ENCODE measurements at regions not wholly inside any gene's neighbourhood (a gene's known extent, or its start where the extent isn't known, plus 50 kb on each side); places are given as distances from the start of the nearest gene placed in this dataset.

- Histone ChIP-seq H3K36me3 (ENCODE audit: insufficient read depth, low read length) (no peaks in the 10 kb centered on the region), H4K20me1 (ENCODE audit: insufficient read depth, low read length) (no peaks in the 10 kb centered on the region), H3K4me2 (ENCODE audit: insufficient read depth, low read length) (no peak overlapping the region), H2AFZ (ENCODE audit: low read length) (no peak overlapping the region), H3K4me3 (ENCODE audit: insufficient read depth, low read length) (no peak overlapping the region), H3K27me3 (ENCODE audit: insufficient read depth, low read length) (no peaks in the 10 kb centered on the region), H3K79me2 (ENCODE audit: insufficient read depth, low read length) (no peaks in the 10 kb centered on the region), H3K4me1 (ENCODE audit: insufficient read depth, low read length) (no peaks in the 10 kb centered on the region), H3K27ac (ENCODE audit: low read depth, low read length) (no peak overlapping the region), H3K9me3 (ENCODE audit: low read depth, low read length) (no peaks in the 10 kb centered on the region)
- DNase-seq (ENCODE audit: insufficient read length, low spot score, missing footprints): no peak
- no peak for TF ChIP-seq CTCF (IDR thresholded peaks at IDR 0.05; ENCODE audit: extremely low read depth, low read depth, low read length)
Measured at GRCh38 chr5:114969482-114969881, 200.2 kb downstream of the TRIM36 start.

DNA sequence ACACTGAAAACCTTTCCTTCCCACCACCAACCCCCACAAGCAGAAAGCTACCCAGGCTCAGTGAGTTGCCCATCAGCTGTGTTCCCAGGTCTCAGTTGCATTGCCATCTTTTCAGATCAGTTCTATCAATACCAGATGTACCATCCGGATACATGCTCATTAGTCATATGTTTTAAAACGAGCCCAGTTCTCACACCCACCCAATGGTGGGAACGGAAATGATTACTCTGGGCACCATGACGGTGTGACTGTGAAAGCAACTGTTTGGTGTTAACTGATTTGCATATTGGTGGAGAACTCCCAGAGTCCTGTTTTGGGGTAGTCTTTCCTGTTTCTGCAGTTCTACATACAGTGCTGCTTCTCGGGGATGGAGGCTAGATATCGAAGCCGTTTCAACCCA, 212.3 kb downstream of the TRIM36 start:
- Histone ChIP-seq H3K4me3 (ENCODE audit: insufficient read depth, low read length) (no peak overlapping the region), H3K4me1 (ENCODE audit: insufficient read depth, low read length) (no peaks in the 10 kb centered on the region), H3K27ac (ENCODE audit: low read depth, low read length) (no peak overlapping the region), H3K27me3 (ENCODE audit: insufficient read depth, low read length) (no peaks in the 10 kb centered on the region), H3K79me2 (ENCODE audit: insufficient read depth, low read length) (no peaks in the 10 kb centered on the region), H3K36me3 (ENCODE audit: insufficient read depth, low read length) (no peaks in the 10 kb centered on the region), H4K20me1 (ENCODE audit: insufficient read depth, low read length) (no peaks in the 10 kb centered on the region), H3K4me2 (ENCODE audit: insufficient read depth, low read length) (no peak overlapping the region), H3K9me3 (ENCODE audit: low read depth, low read length) (no peaks in the 10 kb centered on the region), H2AFZ (ENCODE audit: low read length) (no peak overlapping the region)
- TF ChIP-seq CTCF (IDR thresholded peaks at IDR 0.05; ENCODE audit: extremely low read depth, low read depth, low read length): no peak
- no peak for DNase-seq (ENCODE audit: insufficient read length, low spot score, missing footprints)

DNA sequence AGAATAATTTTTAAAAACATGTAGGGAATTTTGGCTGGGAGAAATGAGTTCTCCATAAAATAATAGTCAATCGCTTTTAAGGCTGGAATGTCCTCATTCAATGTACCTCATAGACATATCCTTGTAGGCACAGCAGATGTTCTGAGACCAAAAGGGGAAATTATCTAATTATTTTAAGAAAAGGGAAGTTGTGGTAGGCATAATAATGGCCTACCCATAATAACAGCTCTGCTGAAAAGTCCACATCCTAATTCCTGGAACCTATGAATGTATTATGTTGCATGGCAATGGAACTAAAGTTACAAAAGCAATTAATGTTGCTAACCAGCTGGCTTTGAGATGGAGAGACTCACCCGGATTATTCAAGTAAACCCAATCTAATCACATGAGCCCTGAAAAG, 216.1 kb downstream of the TRIM36 start:
- H2AFZ ChIP-seq (ENCODE audit: low read length): no peak overlapping the region
- no peak for DNase-seq (ENCODE audit: insufficient read length, low spot score, missing footprints)
- no peaks in the 10 kb centered on the region for H3K27me3 ChIP-seq (ENCODE audit: insufficient read depth, low read length)
- H3K4me2 ChIP-seq (ENCODE audit: insufficient read depth, low read length): no peak overlapping the region
- H3K36me3 ChIP-seq (ENCODE audit: insufficient read depth, low read length): no peaks in the 10 kb centered on the region
- H3K27ac ChIP-seq (ENCODE audit: low read depth, low read length): no peak overlapping the region
- H4K20me1 ChIP-seq (ENCODE audit: insufficient read depth, low read length): no peaks in the 10 kb centered on the region
- no peaks in the 10 kb centered on the region for H3K9me3 ChIP-seq (ENCODE audit: low read depth, low read length)
- H3K4me3 ChIP-seq (ENCODE audit: insufficient read depth, low read length): no peak overlapping the region
- no peaks in the 10 kb centered on the region for H3K79me2 ChIP-seq (ENCODE audit: insufficient read depth, low read length)
- no peaks in the 10 kb centered on the region for H3K4me1 ChIP-seq (ENCODE audit: insufficient read depth, low read length)
- no peak for TF ChIP-seq CTCF (IDR thresholded peaks at IDR 0.05; ENCODE audit: extremely low read depth, low read depth, low read length)

DNA sequence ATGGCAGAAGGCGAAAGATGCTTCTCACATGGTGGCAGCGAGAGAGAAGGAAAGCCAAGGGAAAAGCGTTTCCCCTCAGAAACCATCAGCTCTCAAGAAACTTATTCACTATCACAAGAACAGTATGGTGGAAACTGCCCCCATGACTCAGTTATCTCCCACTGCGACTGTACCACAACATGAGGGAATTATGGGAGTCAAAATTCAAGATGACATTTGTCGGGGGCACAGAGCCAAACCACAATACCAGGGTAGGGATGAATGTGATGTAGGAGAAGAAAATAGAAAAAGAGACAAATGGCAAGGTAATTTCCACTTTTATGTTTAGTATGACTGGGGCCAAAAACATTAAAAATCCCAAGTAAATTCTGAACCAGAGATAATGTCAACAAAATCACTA, 216.8 kb downstream of the TRIM36 start:
- Histone ChIP-seq H3K27me3 (ENCODE audit: insufficient read depth, low read length) (no peaks in the 10 kb centered on the region), H3K27ac (ENCODE audit: low read depth, low read length) (no peak overlapping the region), H3K79me2 (ENCODE audit: insufficient read depth, low read length) (no peaks in the 10 kb centered on the region), H3K4me3 (ENCODE audit: insufficient read depth, low read length) (no peak overlapping the region), H3K9me3 (ENCODE audit: low read depth, low read length) (no peaks in the 10 kb centered on the region), H3K36me3 (ENCODE audit: insufficient read depth, low read length) (no peaks in the 10 kb centered on the region), H4K20me1 (ENCODE audit: insufficient read depth, low read length) (no peaks in the 10 kb centered on the region), H2AFZ (ENCODE audit: low read length) (no peak overlapping the region), H3K4me1 (ENCODE audit: insufficient read depth, low read length) (no peaks in the 10 kb centered on the region), H3K4me2 (ENCODE audit: insufficient read depth, low read length) (no peak overlapping the region)
- DNase-seq (ENCODE audit: insufficient read length, low spot score, missing footprints): no peak
- no peak for TF ChIP-seq CTCF (IDR thresholded peaks at IDR 0.05; ENCODE audit: extremely low read depth, low read depth, low read length)

Measured in osteoblast (primary cell).